Anterior cingulate cortex (tissue), 58 donors: ENCODE measurements at regions not wholly inside any gene's neighbourhood (a gene's known extent, or its start where the extent isn't known, plus 50 kb on each side); places are given as distances from the start of the nearest gene placed in this dataset.

Experiments used
- DNase-seq, 58 donors: peaks; one replicate each; lab custom pipeline; 2025; lab: John Stamatoyannopoulos, UW

- DNase-seq: no peak
Measured at GRCh38 chr3:194215392-194215791, 79.4 kb downstream of the HES1 start.

GRCh38 chr3:194218646-194219453 is 82.9 kb downstream of the HES1 start:
- DNase-seq: no peak

GRCh38 chr3:194219826-194220410 is 84.0 kb downstream of the HES1 start:
- DNase-seq: no peak

GRCh38 chr3:194220901-194221326 is 85.0 kb downstream of the HES1 start:
- no peak for DNase-seq

GRCh38 chr3:194221336-194221735 is 85.4 kb downstream of the HES1 start:
- no peak for DNase-seq

- DNase-seq: no peak
Measured at GRCh38 chr3:194223951-194224350, 88.0 kb downstream of the HES1 start.

- DNase-seq: peak in 5 of 58 donors; percentile 6 to 22 (median 9)
Measured at GRCh38 chr3:194224471-194225417, 88.8 kb downstream of the HES1 start.

GRCh38 chr3:194225418-194225812 is 89.5 kb downstream of the HES1 start:
- DNase-seq: no peak

GRCh38 chr3:194225988-194226663 is 90.2 kb downstream of the HES1 start:
- no peak for DNase-seq

GRCh38 chr3:194231929-194232832 is 96.2 kb downstream of the HES1 start:
- no peak for DNase-seq

GRCh38 chr3:194233150-194233549 is 97.2 kb downstream of the HES1 start:
- DNase-seq: no peak

- no peak for DNase-seq
Measured at GRCh38 chr3:194235160-194235559, 99.2 kb downstream of the HES1 start.

- no peak for DNase-seq
Measured at GRCh38 chr3:194237110-194237509, 101.2 kb downstream of the HES1 start.

- DNase-seq: no peak
Measured at GRCh38 chr3:194240766-194241165, 104.8 kb downstream of the HES1 start.

- no peak for DNase-seq
Measured at GRCh38 chr3:194243172-194243837, 107.4 kb downstream of the HES1 start.

- no peak for DNase-seq
Measured at GRCh38 chr3:194244167-194244566, 107.0 kb downstream of the CPN2 start.

GRCh38 chr3:194245474-194245873 is 105.7 kb downstream of the CPN2 start:
- DNase-seq: no peak

GRCh38 chr3:194245975-194246561 is 105.1 kb downstream of the CPN2 start:
- DNase-seq: no peak
